Body of pancreas (tissue), 4 donors: ENCODE measurements at regions not wholly inside any gene's neighbourhood (a gene's known extent, or its start where the extent isn't known, plus 50 kb on each side); places are given as distances from the start of the nearest gene placed in this dataset.

Experiments
- ATAC-seq: fragments of 150-250 bp; one replicate; pipeline ENCODE4 v1.9.1; 2016
- DNase-seq, 4 donors: peaks; one replicate each; pipeline ENCODE4 v3.0.0-alpha.2; 2019
- H3K27ac ChIP-seq, 4 donors: fragments of 200-600 bp; sonication (generic); 1 replicate in 3 of 4; 2 replicates in 1 of 4; pipeline versions ENCODE4 v1.5.1 to v1.6.1; 2016 to 2019; ENCODE audit warnings: mild to moderate bottlenecking in 1 of 4, mixed read lengths in 1 of 4, moderate library complexity in 1 of 4
- H3K27me3 ChIP-seq, 2 donors: fragments of 200-600 bp; sonication (generic); one replicate each; pipeline ENCODE4 v1.6.0; 2016; ENCODE audit warnings: mild to moderate bottlenecking in 1 of 2
- H3K36me3 ChIP-seq, 2 donors: fragments of 200-600 bp; sonication (generic); replicated peaks in 1 of 2; 2 replicates each; pipeline ENCODE4 v1.5.1; 2016; ENCODE audit warnings: low read depth in 2 of 2; ENCODE audit not compliant: insufficient read depth in 1 of 2
- H3K4me1 ChIP-seq: fragments of 200-600 bp; sonication (generic); one replicate; pipeline ENCODE4 v1.6.0; 2016
- H3K4me3 ChIP-seq, 2 donors: fragments of 200-600 bp; sonication (generic); 1 replicate in 1 of 2; 2 replicates in 1 of 2; pipeline ENCODE4 v1.5.1; 2016 to 2019
- H3K9me3 ChIP-seq, 3 donors: fragments of 200-600 bp; sonication (generic); 1 replicate in 2 of 3; 2 replicates in 1 of 3; pipeline ENCODE4 v1.5.1; 2016
- POLR2A ChIP-seq, 3 donors: fragments of 450-650 bp; IDR thresholded peaks; one replicate each; pipeline ENCODE4 v1.6.1; 2016; ENCODE audit warnings: antibody characterized with exemption in 3 of 3, mild to moderate bottlenecking in 2 of 3
- WGBS, 2 donors: methylation state at CpG; one replicate each; pipeline ENCODE4 v1.1.5; 2017; 5-methylcytosine and 5-hydroxymethylcytosine counted together
- intact Hi-C: fragments of 100-400 bp; cut with DNase I; formaldehyde crosslinking; loops from one replicate; pipeline ENCODE4 v1.15.1; 2023
- TF ChIP-seq, protein P1 (sequence below), 7 experiments: fragments of 450-650 bp in 4 of 7; fragments of 200-600 bp in 3 of 7; sonication (generic) in 3 of 7; IDR thresholded peaks; one replicate each; pipeline ENCODE4 v1.5.1; 2016 to 2019; ENCODE audit warnings: antibody characterized with exemption in 7 of 7

DNA sequence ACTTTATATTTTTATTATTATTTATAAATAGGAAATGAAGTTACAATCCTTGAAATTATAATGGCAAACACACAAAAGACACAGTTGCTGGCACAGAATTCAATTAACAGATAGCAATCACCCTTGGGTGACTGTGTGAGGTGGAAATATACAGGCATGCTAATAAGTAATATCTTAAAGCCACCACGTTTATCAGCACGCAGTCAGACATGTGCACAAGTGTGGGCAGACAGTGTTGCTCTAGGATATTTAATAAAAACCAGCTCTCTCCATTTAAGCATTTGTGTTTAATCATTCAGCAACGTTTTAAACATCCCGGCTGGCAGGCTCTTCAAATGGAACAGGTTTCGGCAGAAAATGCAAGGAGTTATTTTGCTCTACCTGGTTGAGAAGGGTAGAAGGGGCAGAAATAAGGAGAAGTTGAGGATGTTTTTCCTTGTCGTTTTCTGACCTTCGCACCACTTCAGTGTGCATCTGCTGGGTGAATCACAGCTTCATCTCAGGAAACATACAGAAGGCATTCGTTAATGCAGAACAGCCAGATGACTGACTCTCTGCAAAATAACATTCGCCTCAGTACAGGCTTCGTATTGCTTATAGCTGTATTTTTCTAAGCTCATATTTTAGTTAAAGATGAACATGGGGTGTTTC lies 585.1 kb downstream of the QKI start:
- H3K36me3 ChIP-seq, result no peaks in the 10 kb centered on the region
- H3K9me3 ChIP-seq, result no peaks in the 10 kb centered on the region
- H3K4me3 ChIP-seq, result no peak overlapping the region
- intact Hi-C loops, result no loop called here
- TF ChIP-seq POLR2A (IDR thresholded peaks at IDR 0.05), result no peak
- TF ChIP-seq, protein P1, sequence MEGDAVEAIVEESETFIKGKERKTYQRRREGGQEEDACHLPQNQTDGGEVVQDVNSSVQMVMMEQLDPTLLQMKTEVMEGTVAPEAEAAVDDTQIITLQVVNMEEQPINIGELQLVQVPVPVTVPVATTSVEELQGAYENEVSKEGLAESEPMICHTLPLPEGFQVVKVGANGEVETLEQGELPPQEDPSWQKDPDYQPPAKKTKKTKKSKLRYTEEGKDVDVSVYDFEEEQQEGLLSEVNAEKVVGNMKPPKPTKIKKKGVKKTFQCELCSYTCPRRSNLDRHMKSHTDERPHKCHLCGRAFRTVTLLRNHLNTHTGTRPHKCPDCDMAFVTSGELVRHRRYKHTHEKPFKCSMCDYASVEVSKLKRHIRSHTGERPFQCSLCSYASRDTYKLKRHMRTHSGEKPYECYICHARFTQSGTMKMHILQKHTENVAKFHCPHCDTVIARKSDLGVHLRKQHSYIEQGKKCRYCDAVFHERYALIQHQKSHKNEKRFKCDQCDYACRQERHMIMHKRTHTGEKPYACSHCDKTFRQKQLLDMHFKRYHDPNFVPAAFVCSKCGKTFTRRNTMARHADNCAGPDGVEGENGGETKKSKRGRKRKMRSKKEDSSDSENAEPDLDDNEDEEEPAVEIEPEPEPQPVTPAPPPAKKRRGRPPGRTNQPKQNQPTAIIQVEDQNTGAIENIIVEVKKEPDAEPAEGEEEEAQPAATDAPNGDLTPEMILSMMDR (IDR thresholded peaks at IDR 0.05), result no peak
- no peaks in the 10 kb centered on the region for H3K27me3 ChIP-seq
- WGBS, 2 donors, result 57 to 60% methylated on average over 10 of the region's 10 CpGs
- H3K27ac ChIP-seq, result no peak overlapping the region
- no peaks in the 10 kb centered on the region for H3K4me1 ChIP-seq
- DNase-seq (no peak), ATAC-seq (no peak)

DNA sequence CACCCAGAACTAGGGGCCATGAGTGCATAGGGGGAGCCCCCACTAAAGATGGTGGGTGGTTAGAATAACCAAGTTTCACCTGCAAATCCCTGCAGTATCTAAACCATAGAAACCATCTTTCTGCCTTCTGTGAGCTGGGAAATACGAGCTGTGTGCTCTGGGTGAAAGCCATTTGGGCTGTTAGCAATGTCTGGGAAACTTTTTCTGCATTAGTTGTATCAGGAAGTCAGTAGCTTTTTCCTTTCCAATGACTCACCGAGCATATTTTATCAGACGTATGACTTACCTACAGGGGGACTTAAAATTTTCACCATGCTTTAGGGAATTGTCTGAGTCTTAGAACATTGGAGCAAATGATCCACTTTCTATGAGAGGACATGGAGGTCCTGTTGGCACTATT lies 584.0 kb downstream of the QKI start:
- DNase-seq, result no peak
- Histone ChIP-seq H3K27me3 (no peaks in the 10 kb centered on the region), H3K4me1 (no peaks in the 10 kb centered on the region), H3K27ac (no peak overlapping the region), H3K9me3 (no peaks in the 10 kb centered on the region), H3K4me3 (no peak overlapping the region), H3K36me3 (no peaks in the 10 kb centered on the region)
- intact Hi-C loops, result no loop called here
- ATAC-seq, result no peak
- WGBS, 2 donors, result 49 to 69% methylated on average over 3 of the region's 3 CpGs
- no peak for TF ChIP-seq POLR2A (IDR thresholded peaks at IDR 0.05)
- TF ChIP-seq, protein P1 (IDR thresholded peaks at IDR 0.05), result no peak

DNA sequence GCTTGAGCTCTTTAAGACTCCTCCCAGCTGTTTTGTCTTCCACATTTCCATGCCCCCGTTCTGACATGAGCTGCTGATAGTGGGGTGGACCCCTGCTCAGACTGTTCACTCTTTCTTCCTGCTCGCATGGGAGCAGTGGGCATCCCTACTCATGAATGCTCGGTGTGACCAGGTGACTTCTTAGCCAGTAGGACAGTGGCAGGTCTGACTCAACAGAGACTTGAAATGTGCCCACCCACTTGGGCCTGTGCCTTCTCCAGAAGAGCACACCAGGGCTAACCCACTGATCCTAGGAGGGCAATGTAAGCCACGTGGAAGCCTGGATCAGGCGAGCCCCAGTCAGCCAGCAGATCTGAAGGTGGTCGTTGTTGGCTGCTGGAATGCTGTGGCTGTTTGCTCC lies 582.0 kb downstream of the QKI start:
- WGBS, 2 donors, result 58 to 59% methylated on average over 6 of the region's 6 CpGs
- no peak for DNase-seq
- intact Hi-C loops, result no loop called here
- Histone ChIP-seq H3K4me1 (no peaks in the 10 kb centered on the region), H3K27ac (no peak overlapping the region), H3K36me3 (no peaks in the 10 kb centered on the region), H3K27me3 (no peaks in the 10 kb centered on the region), H3K4me3 (no peak overlapping the region), H3K9me3 (no peaks in the 10 kb centered on the region)
- ATAC-seq, result no peak
- TF ChIP-seq, protein P1 (IDR thresholded peaks at IDR 0.05), result no peak
- no peak for TF ChIP-seq POLR2A (IDR thresholded peaks at IDR 0.05)

DNA sequence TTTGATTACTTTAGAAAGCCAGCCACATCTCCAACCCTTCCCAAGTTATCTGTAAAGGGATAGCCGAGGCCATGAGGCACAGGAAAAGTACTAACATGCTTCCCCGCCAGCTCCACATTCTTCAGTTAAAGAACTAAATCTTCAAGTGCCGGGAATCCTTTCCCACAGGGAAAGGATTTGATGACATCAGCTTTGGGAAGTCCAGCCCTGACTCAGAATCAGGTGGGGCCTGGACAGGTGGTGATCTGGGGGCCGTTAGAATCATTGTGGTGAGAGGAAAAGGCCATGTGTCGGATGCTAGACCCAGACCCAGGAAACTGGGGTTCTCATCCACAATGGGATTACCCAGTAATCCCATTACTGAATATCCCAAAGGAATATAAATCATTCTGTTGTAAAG lies 580.0 kb downstream of the QKI start:
- no peaks in the 10 kb centered on the region for H3K9me3 ChIP-seq
- DNase-seq, result no peak
- no peaks in the 10 kb centered on the region for H3K36me3 ChIP-seq
- TF ChIP-seq POLR2A (IDR thresholded peaks at IDR 0.05), result no peak
- TF ChIP-seq, protein P1 (IDR thresholded peaks at IDR 0.05), result no peak
- H3K4me1 ChIP-seq, result no peaks in the 10 kb centered on the region
- intact Hi-C loops, result no loop called here
- WGBS, 2 donors, result 58% methylated on average over 5 of the region's 5 CpGs
- H3K4me3 ChIP-seq, result no peak overlapping the region
- no peak overlapping the region for H3K27ac ChIP-seq
- no peaks in the 10 kb centered on the region for H3K27me3 ChIP-seq
- ATAC-seq, result no peak

GRCh38 chr6:163992701-163993100 lies 578.2 kb downstream of the QKI start:
- 83 to 88% methylated on average over 6 of the region's 6 CpGs for WGBS, 2 donors
- Histone ChIP-seq H3K36me3 (no peaks in the 10 kb centered on the region), H3K4me1 (no peaks in the 10 kb centered on the region), H3K27ac (no peak overlapping the region), H3K27me3 (no peaks in the 10 kb centered on the region), H3K9me3 (no peaks in the 10 kb centered on the region), H3K4me3 (no peak overlapping the region)
- TF ChIP-seq, protein P1 (IDR thresholded peaks at IDR 0.05), result no peak
- no peak for TF ChIP-seq POLR2A (IDR thresholded peaks at IDR 0.05)
- intact Hi-C loops, result no loop called here
- ATAC-seq, result no peak
- no peak for DNase-seq
